ENCODE measurements at regions not wholly inside any gene's neighbourhood (a gene's known extent, or its start where the extent isn't known, plus 50 kb on each side); places are given as distances from the start of the nearest gene placed in this dataset.
A peak's percentile ranks its signal among the peaks of the same experiment; 100 is the strongest.

DNA sequence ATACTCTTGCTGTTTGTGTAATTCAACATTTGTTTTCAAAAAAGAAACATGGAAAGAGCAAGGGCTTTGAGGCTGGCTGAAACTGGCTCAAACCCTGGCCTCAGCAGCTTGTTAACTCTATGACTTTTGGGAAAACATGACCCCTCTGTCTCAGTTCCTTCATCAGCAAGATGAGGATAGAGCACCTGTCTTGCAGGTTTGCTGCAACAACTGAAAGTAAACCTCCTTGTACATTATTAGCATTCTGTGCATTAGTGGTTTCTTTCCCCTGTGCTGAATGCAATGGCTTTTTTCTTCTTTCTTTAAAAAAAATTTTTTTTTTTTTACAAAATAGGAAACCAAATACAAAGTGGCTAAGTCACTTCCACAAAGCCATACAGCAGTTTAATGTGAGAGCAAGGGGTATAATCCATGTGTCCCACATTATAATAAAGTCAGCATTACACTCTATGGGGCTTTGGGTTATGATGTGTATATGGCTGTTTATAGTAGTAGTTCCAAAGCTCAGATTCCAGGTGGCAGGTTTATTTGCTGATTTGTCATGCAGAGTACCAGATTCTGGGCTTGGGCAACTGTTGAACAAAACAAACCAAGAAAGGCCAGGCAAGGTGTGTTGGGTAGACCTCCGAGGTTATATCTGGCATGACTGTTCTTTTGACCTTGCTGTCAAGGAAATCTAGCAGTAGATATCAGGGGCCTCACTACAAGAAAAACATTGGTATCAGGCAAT lies 194.5 kb upstream of the CNOT2 start:
- Mint-ChIP-seq H3K4me3 (no peak overlapping the region), H3K27me3 (peaks cover 24% of the 10 kb centered on the region), H3K36me3 (ENCODE audit: low read depth) (no peaks in the 10 kb centered on the region), H3K4me1 (peaks cover 7% of the 10 kb centered on the region), H3K27ac (no peak overlapping the region)
- DNase-seq (no peak), ATAC-seq (no peak)
- no peaks in the 10 kb centered on the region for H3K9me3 ChIP-seq (ENCODE audit: control insufficient read depth, low read length, poor library complexity, severe bottlenecking)

- ATAC-seq = peak; percentile 41
- no peak overlapping the region for H3K4me3 Mint-ChIP-seq
- no peaks in the 10 kb centered on the region for H3K9me3 ChIP-seq (ENCODE audit: control insufficient read depth, low read length, poor library complexity, severe bottlenecking)
- H3K36me3 Mint-ChIP-seq (ENCODE audit: low read depth) = no peaks in the 10 kb centered on the region
- no peak for DNase-seq
- no peak overlapping the region for H3K27ac Mint-ChIP-seq
- H3K4me1 Mint-ChIP-seq = peaks cover 7% of the 10 kb centered on the region
- H3K27me3 Mint-ChIP-seq = peaks cover 33% of the 10 kb centered on the region
These were observed 193.5 kb upstream of the CNOT2 start for GRCh38 chr12:70049596-70050360.

GRCh38 chr12:70052476-70052875 lies 190.8 kb upstream of the CNOT2 start:
- H3K4me1 Mint-ChIP-seq = peaks cover 7% of the 10 kb centered on the region
- ATAC-seq (no peak), DNase-seq (no peak)
- no peak overlapping the region for H3K4me3 Mint-ChIP-seq
- peaks cover 30% of the 10 kb centered on the region for H3K27me3 Mint-ChIP-seq
- no peak overlapping the region for H3K27ac Mint-ChIP-seq
- H3K36me3 Mint-ChIP-seq (ENCODE audit: low read depth) = no peaks in the 10 kb centered on the region
- H3K9me3 ChIP-seq (ENCODE audit: control insufficient read depth, low read length, poor library complexity, severe bottlenecking) = no peaks in the 10 kb centered on the region

DNA sequence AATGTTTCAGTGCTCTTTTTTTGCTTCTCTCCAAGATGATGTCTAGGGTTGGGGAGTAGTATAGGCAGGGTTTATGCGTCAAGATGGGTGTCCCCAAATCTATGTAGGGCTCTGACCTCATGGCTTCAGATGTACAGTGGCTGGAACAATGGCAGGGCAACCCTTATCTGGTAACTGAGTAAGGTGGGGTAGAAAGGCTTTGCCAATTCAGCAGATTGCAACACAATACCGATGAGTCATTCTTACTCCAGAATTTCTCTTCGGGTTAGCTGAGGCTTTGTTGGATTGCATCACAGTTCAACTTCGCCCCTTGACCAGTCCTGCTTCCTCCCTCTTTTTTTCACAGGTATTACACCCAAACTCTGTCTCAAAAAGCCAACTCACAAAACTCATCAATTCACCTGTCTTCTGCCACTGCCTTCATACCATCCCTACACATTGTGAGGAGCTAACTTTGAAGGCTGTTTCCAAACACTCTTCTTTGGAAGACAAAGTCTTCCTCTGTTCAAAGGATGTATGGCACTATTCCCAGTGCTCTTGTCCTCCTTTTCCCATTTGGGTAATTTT lies 190.2 kb upstream of the CNOT2 start:
- Mint-ChIP-seq H3K27me3 (peaks cover 30% of the 10 kb centered on the region), H3K36me3 (ENCODE audit: low read depth) (no peaks in the 10 kb centered on the region), H3K27ac (no peak overlapping the region), H3K4me3 (no peak overlapping the region), H3K4me1 (peaks cover 7% of the 10 kb centered on the region)
- ATAC-seq (no peak), DNase-seq (no peak)
- no peaks in the 10 kb centered on the region for H3K9me3 ChIP-seq (ENCODE audit: control insufficient read depth, low read length, poor library complexity, severe bottlenecking)

GRCh38 chr12:70059373-70059772 lies 183.9 kb upstream of the CNOT2 start:
- H3K27me3 Mint-ChIP-seq = peaks cover 7% of the 10 kb centered on the region
- H3K4me3 Mint-ChIP-seq = no peak overlapping the region
- no peaks in the 10 kb centered on the region for H3K9me3 ChIP-seq (ENCODE audit: control insufficient read depth, low read length, poor library complexity, severe bottlenecking)
- no peaks in the 10 kb centered on the region for H3K4me1 Mint-ChIP-seq
- DNase-seq (no peak), ATAC-seq (no peak)
- H3K27ac Mint-ChIP-seq = no peak overlapping the region
- H3K36me3 Mint-ChIP-seq (ENCODE audit: low read depth) = no peaks in the 10 kb centered on the region

DNA sequence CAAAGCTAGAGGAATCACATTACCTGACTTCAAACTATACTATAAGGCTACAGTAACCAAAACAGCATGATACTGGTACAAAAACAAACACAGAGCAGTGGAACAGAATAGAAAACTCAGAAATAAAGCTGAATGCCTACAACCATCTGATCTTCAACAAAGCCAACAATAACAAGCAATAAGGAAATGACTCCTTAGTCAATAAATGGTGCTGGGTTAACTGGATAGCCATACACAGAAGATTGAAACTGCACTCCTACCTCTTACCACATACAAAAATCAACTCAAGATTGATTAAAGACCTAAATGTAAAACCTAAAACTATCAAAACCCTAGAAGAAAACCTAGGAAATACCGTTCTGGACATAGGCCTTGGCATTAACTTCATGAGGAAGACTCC lies 182.6 kb upstream of the CNOT2 start:
- Mint-ChIP-seq H3K27me3 (peaks cover 6% of the 10 kb centered on the region), H3K4me1 (no peaks in the 10 kb centered on the region), H3K27ac (no peak overlapping the region), H3K36me3 (ENCODE audit: low read depth) (no peaks in the 10 kb centered on the region), H3K4me3 (no peak overlapping the region)
- DNase-seq (no peak), ATAC-seq (no peak)
- H3K9me3 ChIP-seq (ENCODE audit: control insufficient read depth, low read length, poor library complexity, severe bottlenecking) = no peaks in the 10 kb centered on the region

DNA sequence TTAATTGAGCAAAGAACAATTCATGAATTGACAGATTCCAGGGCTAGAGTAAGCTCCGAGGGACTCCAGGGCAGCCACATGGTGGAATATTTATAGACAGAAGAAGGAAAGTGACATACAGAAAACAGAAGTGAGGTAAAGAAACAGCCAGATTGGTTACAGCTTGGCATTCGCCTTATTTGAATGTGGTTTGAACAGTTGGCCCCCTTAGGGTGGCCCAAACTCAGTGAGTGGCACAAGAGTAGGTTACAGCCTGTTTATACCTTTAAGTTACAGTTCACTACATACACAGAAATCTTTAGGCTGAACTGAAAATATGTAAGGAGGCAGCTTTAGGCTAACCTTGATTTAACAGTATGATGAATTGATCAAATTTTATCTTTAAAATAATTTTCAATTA lies 174.5 kb upstream of the CNOT2 start:
- DNase-seq (no peak), ATAC-seq (no peak)
- Mint-ChIP-seq H3K27me3 (peaks cover 11% of the 10 kb centered on the region), H3K36me3 (ENCODE audit: low read depth) (no peaks in the 10 kb centered on the region), H3K4me1 (no peaks in the 10 kb centered on the region), H3K27ac (no peak overlapping the region), H3K4me3 (no peak overlapping the region)
- no peaks in the 10 kb centered on the region for H3K9me3 ChIP-seq (ENCODE audit: control insufficient read depth, low read length, poor library complexity, severe bottlenecking)

DNA sequence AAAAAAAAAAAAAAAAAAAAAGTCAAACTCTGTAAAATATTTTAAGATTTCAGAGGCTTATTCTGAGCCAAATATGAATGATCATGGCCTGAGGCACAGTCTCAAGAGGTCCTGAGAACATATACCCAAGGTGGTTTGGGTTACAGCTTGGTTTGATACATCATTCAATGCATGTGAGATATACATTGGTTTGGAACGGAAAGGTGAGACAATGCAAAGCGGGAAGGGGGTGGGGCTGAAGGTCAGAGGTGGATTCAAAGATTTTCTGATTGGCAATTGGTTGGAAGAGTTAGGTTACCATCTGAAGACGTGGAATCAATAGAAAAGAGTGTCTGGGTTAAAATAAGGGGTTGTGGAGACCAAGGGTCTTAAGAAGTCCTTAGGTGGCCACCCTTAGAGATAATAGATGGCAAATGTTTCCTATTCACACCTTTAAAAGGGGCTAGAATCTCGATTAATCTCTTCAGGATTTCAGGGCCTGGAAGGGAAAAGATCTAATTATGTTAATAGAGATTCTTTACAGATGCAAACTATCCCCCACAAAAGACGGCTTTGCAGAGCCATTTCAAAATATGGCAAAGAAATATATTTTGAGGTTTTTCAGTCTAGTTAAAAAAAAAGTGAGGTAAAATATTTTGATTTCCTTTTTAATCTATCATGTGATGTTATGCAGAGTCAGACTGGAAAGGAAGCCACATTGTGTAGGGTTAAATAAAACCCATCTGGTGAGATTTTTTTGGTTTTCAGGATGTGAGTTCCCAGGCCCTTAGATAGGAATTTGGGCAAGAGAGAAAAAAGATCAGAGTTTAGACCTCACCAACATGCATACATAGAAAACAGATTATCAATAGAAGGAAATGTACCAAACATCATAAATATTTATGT lies 173.8 kb upstream of the CNOT2 start:
- H3K4me3 Mint-ChIP-seq = no peak overlapping the region

GRCh38 chr12:70070494-70071007 lies 172.7 kb upstream of the CNOT2 start:
- ATAC-seq (no peak), DNase-seq (no peak)
- H3K36me3 Mint-ChIP-seq (ENCODE audit: low read depth) = peaks cover 2% of the 10 kb centered on the region

More for the DNA sequence above, 173.8 kb upstream of the CNOT2 start:
- no peaks in the 10 kb centered on the region for H3K9me3 ChIP-seq (ENCODE audit: control insufficient read depth, low read length, poor library complexity, severe bottlenecking)
- Mint-ChIP-seq H3K4me1 (peaks cover 2% of the 10 kb centered on the region), H3K36me3 (ENCODE audit: low read depth) (peaks cover 2% of the 10 kb centered on the region), H3K27ac (no peak overlapping the region), H3K27me3 (peaks cover 9% of the 10 kb centered on the region)
- DNase-seq (no peak), ATAC-seq (no peak)

DNA sequence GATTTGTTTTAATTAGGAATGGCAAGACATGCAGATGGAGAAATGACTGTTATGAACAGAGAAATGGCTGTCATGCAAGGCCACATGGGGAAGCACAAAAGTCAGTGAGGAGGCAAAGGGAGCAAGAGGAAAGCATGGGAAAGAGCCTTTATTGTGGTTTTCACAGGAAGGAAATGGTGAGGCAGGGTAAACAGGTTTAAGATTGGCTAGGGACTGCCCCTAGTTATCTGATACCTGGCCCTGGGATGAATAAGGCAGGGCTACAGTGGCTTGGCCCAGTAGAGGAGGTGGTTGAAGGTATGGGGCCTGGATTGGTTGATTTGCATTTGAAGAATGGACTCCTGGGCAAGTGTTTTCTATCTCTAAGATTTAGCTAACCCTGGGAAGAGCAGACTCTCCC lies 168.7 kb upstream of the CNOT2 start:
- Mint-ChIP-seq H3K27me3 (no peaks in the 10 kb centered on the region), H3K4me3 (no peak overlapping the region), H3K27ac (no peak overlapping the region), H3K36me3 (ENCODE audit: low read depth) (peaks cover 2% of the 10 kb centered on the region), H3K4me1 (peaks cover 5% of the 10 kb centered on the region)
- no peak for ATAC-seq
- no peak for DNase-seq
- no peaks in the 10 kb centered on the region for H3K9me3 ChIP-seq (ENCODE audit: control insufficient read depth, low read length, poor library complexity, severe bottlenecking)

More at GRCh38 chr12:70070494-70071007, 172.7 kb upstream of the CNOT2 start:
- H3K9me3 ChIP-seq (ENCODE audit: control insufficient read depth, low read length, poor library complexity, severe bottlenecking) = no peaks in the 10 kb centered on the region
- H3K4me1 Mint-ChIP-seq = peaks cover 3% of the 10 kb centered on the region
- H3K4me3 Mint-ChIP-seq = no peak overlapping the region
- peaks cover 5% of the 10 kb centered on the region for H3K27me3 Mint-ChIP-seq
- H3K27ac Mint-ChIP-seq = no peak overlapping the region

DNA sequence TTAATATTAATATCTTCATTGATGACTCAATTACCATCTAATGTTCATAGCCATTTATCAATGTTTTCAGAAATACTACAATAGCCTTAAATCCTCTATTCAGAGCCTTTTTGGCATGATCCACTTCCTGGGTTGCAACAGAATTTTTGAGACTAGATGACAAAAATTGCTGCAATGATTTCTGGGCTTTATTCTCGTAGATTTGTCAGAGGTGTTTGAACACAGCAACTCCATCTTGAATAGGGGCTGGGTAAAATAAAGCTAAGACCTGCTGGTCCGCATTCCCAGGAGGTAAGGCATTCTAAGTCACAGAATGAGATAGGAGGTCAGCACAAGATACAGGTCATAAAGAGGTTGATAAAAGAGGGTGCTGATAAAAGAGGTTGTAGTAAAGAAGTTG lies 165.8 kb upstream of the CNOT2 start:
- H3K36me3 Mint-ChIP-seq (ENCODE audit: low read depth) = peaks cover 2% of the 10 kb centered on the region
- H3K4me1 Mint-ChIP-seq = peaks cover 5% of the 10 kb centered on the region
- ATAC-seq = no peak
- no peaks in the 10 kb centered on the region for H3K9me3 ChIP-seq (ENCODE audit: control insufficient read depth, low read length, poor library complexity, severe bottlenecking)
- no peaks in the 10 kb centered on the region for H3K27me3 Mint-ChIP-seq
- no peak for DNase-seq
- H3K27ac Mint-ChIP-seq = no peak overlapping the region
- H3K4me3 Mint-ChIP-seq = no peak overlapping the region

DNA sequence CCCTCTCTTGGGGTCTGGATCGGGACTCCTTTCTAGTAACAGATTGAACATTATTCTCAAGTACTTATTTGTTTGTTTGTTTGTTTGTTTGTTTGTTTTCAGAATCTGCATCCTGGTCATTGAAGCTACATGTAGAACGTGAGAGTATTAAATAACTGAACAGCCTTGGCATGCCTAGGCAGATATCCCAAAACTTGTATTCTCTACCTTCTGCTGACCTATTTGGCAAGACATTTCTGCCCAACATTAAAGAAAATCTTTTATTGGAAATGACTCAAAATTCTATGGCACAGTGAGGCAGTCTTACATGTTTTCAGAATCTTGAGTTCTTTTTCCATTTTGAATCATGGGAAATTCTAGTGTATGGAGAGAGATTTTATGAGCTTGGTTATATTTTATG lies 165.1 kb upstream of the CNOT2 start:
- Mint-ChIP-seq H3K27me3 (no peaks in the 10 kb centered on the region), H3K36me3 (ENCODE audit: low read depth) (peaks cover 2% of the 10 kb centered on the region), H3K4me1 (peaks cover 5% of the 10 kb centered on the region), H3K27ac (no peak overlapping the region), H3K4me3 (no peak overlapping the region)
- no peak for DNase-seq
- no peak for ATAC-seq
- H3K9me3 ChIP-seq (ENCODE audit: control insufficient read depth, low read length, poor library complexity, severe bottlenecking) = no peaks in the 10 kb centered on the region

DNA sequence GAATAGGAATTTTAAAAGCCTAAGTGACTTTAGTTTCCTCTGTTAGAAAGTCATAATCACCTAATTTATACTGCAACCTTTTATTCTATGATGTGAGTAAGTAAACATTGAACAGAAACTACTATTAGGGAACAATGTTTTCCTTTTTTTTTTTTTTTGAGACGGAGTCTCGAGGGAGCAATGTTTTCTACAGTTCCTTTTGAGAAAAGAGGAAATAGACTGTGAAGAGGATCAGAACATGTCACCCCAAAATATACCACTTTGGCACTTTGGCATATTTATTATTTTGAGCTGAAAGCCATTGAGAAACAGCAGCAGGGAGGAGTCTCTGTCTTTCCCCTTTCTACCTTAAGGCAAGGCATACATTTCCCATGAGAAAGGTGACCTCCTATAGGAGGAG lies 162.7 kb upstream of the CNOT2 start:
- no peak overlapping the region for H3K4me3 Mint-ChIP-seq
- no peak overlapping the region for H3K27ac Mint-ChIP-seq
- H3K9me3 ChIP-seq (ENCODE audit: control insufficient read depth, low read length, poor library complexity, severe bottlenecking) = no peaks in the 10 kb centered on the region
- peaks cover 2% of the 10 kb centered on the region for H3K4me1 Mint-ChIP-seq
- H3K36me3 Mint-ChIP-seq (ENCODE audit: low read depth) = no peaks in the 10 kb centered on the region
- no peak for ATAC-seq
- no peaks in the 10 kb centered on the region for H3K27me3 Mint-ChIP-seq
- no peak for DNase-seq
